ENCODE measurements at regions not wholly inside any gene's neighbourhood (a gene's known extent, or its start where the extent isn't known, plus 50 kb on each side); places are given as distances from the start of the nearest gene placed in this dataset.

DNA sequence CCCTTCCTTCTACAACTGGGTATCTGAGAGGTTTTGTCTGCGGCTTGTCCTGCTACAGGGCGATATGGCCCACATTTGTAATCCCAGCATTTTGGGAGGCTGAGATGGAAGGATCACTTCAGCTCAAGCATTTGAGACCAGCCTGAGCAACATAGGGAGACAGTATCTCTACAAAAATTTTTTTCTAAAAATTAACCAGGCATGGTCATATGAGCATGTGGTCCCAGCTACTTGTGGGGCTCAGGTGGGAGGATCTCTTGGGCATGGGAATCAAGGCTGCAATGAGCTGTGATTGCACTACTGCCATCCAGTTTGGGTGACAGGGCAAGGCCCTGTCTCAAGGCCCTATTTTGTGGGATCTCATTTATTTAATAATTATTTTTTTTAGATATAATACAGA, 420.6 kb upstream of the PABPC4L start:
- TF ChIP-seq, protein P1, sequence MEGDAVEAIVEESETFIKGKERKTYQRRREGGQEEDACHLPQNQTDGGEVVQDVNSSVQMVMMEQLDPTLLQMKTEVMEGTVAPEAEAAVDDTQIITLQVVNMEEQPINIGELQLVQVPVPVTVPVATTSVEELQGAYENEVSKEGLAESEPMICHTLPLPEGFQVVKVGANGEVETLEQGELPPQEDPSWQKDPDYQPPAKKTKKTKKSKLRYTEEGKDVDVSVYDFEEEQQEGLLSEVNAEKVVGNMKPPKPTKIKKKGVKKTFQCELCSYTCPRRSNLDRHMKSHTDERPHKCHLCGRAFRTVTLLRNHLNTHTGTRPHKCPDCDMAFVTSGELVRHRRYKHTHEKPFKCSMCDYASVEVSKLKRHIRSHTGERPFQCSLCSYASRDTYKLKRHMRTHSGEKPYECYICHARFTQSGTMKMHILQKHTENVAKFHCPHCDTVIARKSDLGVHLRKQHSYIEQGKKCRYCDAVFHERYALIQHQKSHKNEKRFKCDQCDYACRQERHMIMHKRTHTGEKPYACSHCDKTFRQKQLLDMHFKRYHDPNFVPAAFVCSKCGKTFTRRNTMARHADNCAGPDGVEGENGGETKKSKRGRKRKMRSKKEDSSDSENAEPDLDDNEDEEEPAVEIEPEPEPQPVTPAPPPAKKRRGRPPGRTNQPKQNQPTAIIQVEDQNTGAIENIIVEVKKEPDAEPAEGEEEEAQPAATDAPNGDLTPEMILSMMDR (IDR thresholded peaks at IDR 0.05 in 4 of 5, conservative IDR thresholded peaks at IDR 0.05 in 1 of 5) = no peak
- TF ChIP-seq POLR2A (IDR thresholded peaks at IDR 0.05) = no peak

All from gastrocnemius medialis (tissue), 4 donors.